HUES6 (cell line): ENCODE measurements at regions not wholly inside any gene's neighbourhood (a gene's known extent, or its start where the extent isn't known, plus 50 kb on each side); places are given as distances from the start of the nearest gene placed in this dataset.
"Not testable (repeated sequence)": the region's sequence is repeated elsewhere in the genome, so short reads cannot be mapped to it uniquely, and the experiment has no call there.

Experiments used
- H3K27ac ChIP-seq: 2 replicates; pipeline ENCODE4 v1.7.0; 2013; ENCODE audit warnings: low read depth, mild to moderate bottlenecking, low read length, inconsistent platforms
- H3K27me3 ChIP-seq: 2 replicates; pipeline ENCODE4 v1.6.1; 2013; ENCODE audit warnings: low read length; ENCODE audit not compliant: control insufficient read depth, insufficient read depth
- H3K36me3 ChIP-seq: 2 replicates; pipeline ENCODE4 v1.6.1; 2013; ENCODE audit warnings: low read length; ENCODE audit not compliant: control insufficient read depth, insufficient read depth
- H3K4me1 ChIP-seq: 2 replicates; pipeline ENCODE4 v1.6.1; 2013; ENCODE audit warnings: low read length; ENCODE audit not compliant: control insufficient read depth, insufficient read depth
- H3K4me3 ChIP-seq: 2 replicates; pipeline ENCODE4 v1.5.1; 2013; ENCODE audit warnings: low read depth, low read length
- H3K9ac ChIP-seq: one replicate; pipeline ENCODE4 v1.6.1; 2013; ENCODE audit warnings: mild to moderate bottlenecking, low read length
- H3K9me3 ChIP-seq: 2 replicates; pipeline ENCODE4 v1.6.1; 2013; ENCODE audit warnings: low read depth, low read length; ENCODE audit not compliant: control insufficient read depth, insufficient read depth

DNA sequence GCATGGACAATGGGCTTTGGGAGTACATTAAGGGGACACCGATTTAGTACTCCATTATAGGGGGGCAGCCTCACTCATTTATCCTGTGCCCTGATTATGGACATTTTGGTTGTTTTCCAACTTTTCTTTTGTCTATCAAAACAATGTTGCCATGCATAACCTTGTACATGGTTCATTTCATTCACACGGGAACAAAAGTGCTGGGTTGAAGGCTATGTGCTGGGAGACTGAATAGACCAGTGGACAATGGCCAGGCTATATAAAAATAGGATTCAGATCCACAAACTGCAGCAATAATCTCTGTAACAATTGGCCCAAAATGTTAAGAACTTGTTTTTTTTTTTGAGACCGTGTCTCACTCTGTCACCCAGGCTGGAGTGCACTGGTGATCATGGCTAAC is 100.7 kb upstream of the GMDS start:
- Histone ChIP-seq H3K4me1 (no peaks in the 10 kb centered on the region), H3K4me3 (no peak overlapping the region), H3K27me3 (no peaks in the 10 kb centered on the region), H3K9me3 (no peaks in the 10 kb centered on the region), H3K36me3 (no peaks in the 10 kb centered on the region), H3K27ac (no peak overlapping the region), H3K9ac (no peak overlapping the region)

GRCh38 chr6:2344319-2344905 is 99.0 kb upstream of the GMDS start:
- Histone ChIP-seq H3K4me1 (no peaks in the 10 kb centered on the region), H3K27ac (no peak overlapping the region), H3K9me3 (0 out of 2 replicates have a peak, but pooled peaks cover 9% of the 10 kb centered on the region), H3K27me3 (no peaks in the 10 kb centered on the region), H3K4me3 (no peak overlapping the region), H3K36me3 (no peaks in the 10 kb centered on the region), H3K9ac (no peak overlapping the region)

- Histone ChIP-seq H3K9me3 (peaks cover 51% of the 10 kb centered on the region), H3K36me3 (no peaks in the 10 kb centered on the region), H3K9ac (no peak overlapping the region), H3K4me3 (no peak overlapping the region), H3K27ac (no peak overlapping the region), H3K4me1 (no peaks in the 10 kb centered on the region), H3K27me3 (no peaks in the 10 kb centered on the region)
Observed at GRCh38 chr6:2327591-2327990, 82.2 kb upstream of the GMDS start.

DNA sequence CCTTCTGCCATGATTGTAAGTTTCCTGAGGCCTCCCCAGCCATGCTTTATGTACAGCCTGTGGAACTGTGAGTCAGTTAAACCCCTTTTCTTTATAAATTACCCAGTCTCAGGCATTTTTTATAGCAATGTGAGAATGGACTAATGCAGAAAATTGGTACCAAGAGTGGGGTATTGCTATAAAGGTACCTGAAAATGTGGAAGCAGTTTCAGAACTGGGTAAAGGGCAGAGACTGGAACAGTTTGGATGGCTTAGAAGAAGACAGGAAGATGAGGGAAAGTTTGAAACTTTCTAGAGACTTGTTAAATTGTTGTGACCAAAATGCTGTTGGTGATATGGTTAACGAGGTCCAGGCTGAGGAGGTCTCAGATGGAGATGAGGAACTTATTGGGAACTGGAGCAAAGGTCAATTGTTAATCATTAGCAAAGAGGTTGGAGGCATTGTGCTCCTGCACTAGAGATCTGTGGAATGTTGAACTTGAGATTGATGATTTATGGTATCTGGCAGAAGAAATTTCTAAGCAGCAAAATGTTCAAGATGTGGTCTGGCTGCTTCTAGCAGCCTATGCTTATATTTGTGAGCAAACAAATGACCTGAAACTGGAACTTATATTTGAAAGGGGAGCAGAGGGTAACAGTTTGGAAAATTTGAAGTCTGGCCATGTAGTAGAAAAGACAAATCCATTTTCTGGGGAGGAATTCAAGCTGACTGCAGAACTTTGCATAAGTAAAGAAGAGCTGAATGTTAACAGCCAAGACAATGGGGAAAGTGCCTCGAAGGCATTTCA is 79.0 kb upstream of the GMDS start:
- Histone ChIP-seq H3K27me3 (no peaks in the 10 kb centered on the region), H3K9ac (no peak overlapping the region), H3K9me3 (peaks cover 50% of the 10 kb centered on the region), H3K27ac (no peak overlapping the region), H3K4me3 (no peak overlapping the region), H3K36me3 (no peaks in the 10 kb centered on the region), H3K4me1 (no peaks in the 10 kb centered on the region)

GRCh38 chr6:2317498-2317897 is 72.1 kb upstream of the GMDS start:
- H3K9me3 ChIP-seq, result peaks cover 32% of the 10 kb centered on the region
- not testable (repeated sequence) for H3K27me3 ChIP-seq, H3K4me3 ChIP-seq, H3K36me3 ChIP-seq, H3K27ac ChIP-seq, H3K9ac ChIP-seq, H3K4me1 ChIP-seq

GRCh38 chr6:2314641-2315040 is 69.2 kb upstream of the GMDS start:
- Histone ChIP-seq H3K9me3 (peaks cover 25% of the 10 kb centered on the region), H3K36me3 (no peaks in the 10 kb centered on the region), H3K4me1 (no peaks in the 10 kb centered on the region), H3K27ac (no peak overlapping the region), H3K4me3 (no peak overlapping the region), H3K27me3 (no peaks in the 10 kb centered on the region), H3K9ac (no peak overlapping the region)

- H3K9me3 ChIP-seq, result no peaks in the 10 kb centered on the region
- no peak overlapping the region for H3K27ac ChIP-seq
- no peak overlapping the region for H3K9ac ChIP-seq
- H3K4me3 ChIP-seq, result no peak overlapping the region
- H3K36me3 ChIP-seq, result no peaks in the 10 kb centered on the region
- H3K4me1 ChIP-seq, result peaks cover 7% of the 10 kb centered on the region; the same call in 1 of the 2 replicates
- H3K27me3 ChIP-seq, result no peaks in the 10 kb centered on the region
Observed at GRCh38 chr6:2310042-2310441, 64.6 kb upstream of the GMDS start.

DNA sequence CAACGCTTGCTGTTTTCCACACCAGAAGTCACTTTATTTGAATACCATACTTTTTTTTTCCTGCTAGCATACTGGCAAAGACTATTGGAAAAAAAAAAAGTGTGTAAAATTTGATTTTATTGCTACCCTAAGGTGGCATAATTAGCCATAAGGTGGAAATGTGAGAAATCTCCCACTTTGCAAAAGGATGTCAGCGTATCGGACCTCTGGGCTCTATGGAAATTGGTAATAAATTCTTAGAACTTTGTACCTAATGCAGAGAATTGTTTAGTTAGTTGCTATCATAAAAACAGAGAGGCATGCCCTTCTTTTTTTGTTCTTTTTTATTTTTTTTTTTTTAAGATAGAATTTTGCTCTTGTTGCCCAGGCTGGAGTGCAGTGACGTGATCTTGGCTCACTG is 63.7 kb upstream of the GMDS start:
- Histone ChIP-seq H3K9ac (no peak overlapping the region), H3K4me3 (no peak overlapping the region), H3K27me3 (no peaks in the 10 kb centered on the region), H3K36me3 (no peaks in the 10 kb centered on the region), H3K4me1 (peaks cover 7% of the 10 kb centered on the region; the same call in 1 of the 2 replicates), H3K9me3 (no peaks in the 10 kb centered on the region), H3K27ac (no peak overlapping the region)

GRCh38 chr6:2307799-2308198 is 62.4 kb upstream of the GMDS start:
- Histone ChIP-seq H3K9me3 (no peaks in the 10 kb centered on the region), H3K27ac (no peak overlapping the region), H3K4me1 (peaks cover 7% of the 10 kb centered on the region; the same call in 1 of the 2 replicates), H3K36me3 (no peaks in the 10 kb centered on the region), H3K27me3 (no peaks in the 10 kb centered on the region), H3K9ac (no peak overlapping the region), H3K4me3 (no peak overlapping the region)

GRCh38 chr6:2305951-2306350 is 60.5 kb upstream of the GMDS start:
- Histone ChIP-seq H3K4me3 (no peak overlapping the region), H3K9me3 (no peaks in the 10 kb centered on the region), H3K27me3 (no peaks in the 10 kb centered on the region), H3K36me3 (no peaks in the 10 kb centered on the region), H3K4me1 (peaks cover 7% of the 10 kb centered on the region; the same call in 1 of the 2 replicates), H3K9ac (no peak overlapping the region), H3K27ac (no peak overlapping the region)

GRCh38 chr6:2302482-2302881 is 57.1 kb upstream of the GMDS start:
- not testable (repeated sequence) for H3K9me3 ChIP-seq, H3K27me3 ChIP-seq, H3K4me1 ChIP-seq, H3K27ac ChIP-seq, H3K36me3 ChIP-seq, H3K4me3 ChIP-seq, H3K9ac ChIP-seq
